ENCODE measurements at regions not wholly inside any gene's neighbourhood (a gene's known extent, or its start where the extent isn't known, plus 50 kb on each side); places are given as distances from the start of the nearest gene placed in this dataset.

DNA sequence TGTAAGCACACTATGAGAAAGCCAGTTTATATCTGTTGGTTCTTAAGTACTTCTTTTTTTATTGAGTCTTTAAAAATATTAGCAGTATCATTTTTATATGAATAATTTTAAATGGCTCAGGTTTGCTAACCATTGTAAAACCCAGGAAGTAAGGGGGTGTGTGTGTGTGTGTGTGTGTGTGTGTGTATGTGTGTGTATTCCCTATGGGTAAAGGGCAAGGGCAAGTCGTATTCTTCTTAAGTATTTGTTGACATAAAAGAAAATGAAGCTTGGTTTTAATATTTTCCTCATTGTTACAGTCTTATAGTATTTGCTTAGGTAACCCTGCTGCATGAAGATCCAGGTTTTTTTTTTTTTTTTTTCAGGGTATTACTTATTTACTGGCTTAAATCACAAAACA lies 495.0 kb upstream of the B3GALT2 start:
- Histone ChIP-seq H3K27ac (ENCODE audit: low read depth, low read length) (no peak overlapping the region), H3K9ac (ENCODE audit: low read length) (no peak overlapping the region), H3K36me3 (ENCODE audit: control insufficient read depth, insufficient read depth, low read length) (no peaks in the 10 kb centered on the region), H3K4me3 (ENCODE audit: low read length) (no peak overlapping the region), H3K27me3 (ENCODE audit: control insufficient read depth, insufficient read depth, low read length) (no peaks in the 10 kb centered on the region), H3K4me1 (ENCODE audit: control insufficient read depth, insufficient read depth, low read length) (no peaks in the 10 kb centered on the region)

DNA sequence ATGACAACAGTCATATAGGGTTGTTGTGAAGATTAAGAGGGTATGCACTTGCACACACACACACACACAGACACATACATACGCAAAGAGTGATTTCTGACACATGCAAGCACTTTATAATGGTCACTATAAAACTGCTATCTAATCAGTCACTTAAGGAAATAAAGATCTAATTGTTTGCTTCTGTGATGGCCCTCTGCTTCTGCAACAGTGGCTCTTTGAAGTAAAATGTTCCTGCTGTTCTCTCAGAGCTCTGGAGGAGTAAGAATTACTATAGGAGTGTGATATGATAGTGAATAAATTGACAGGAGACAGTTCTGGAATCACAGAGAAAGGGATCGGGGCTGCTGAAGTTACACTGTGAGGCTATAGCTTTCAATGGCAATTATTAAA lies 494.5 kb upstream of the B3GALT2 start:
- H3K27ac ChIP-seq (ENCODE audit: low read depth, low read length): no peak overlapping the region
- H3K4me1 ChIP-seq (ENCODE audit: control insufficient read depth, insufficient read depth, low read length): no peaks in the 10 kb centered on the region
- no peaks in the 10 kb centered on the region for H3K27me3 ChIP-seq (ENCODE audit: control insufficient read depth, insufficient read depth, low read length)
- no peaks in the 10 kb centered on the region for H3K36me3 ChIP-seq (ENCODE audit: control insufficient read depth, insufficient read depth, low read length)
- no peak overlapping the region for H3K4me3 ChIP-seq (ENCODE audit: low read length)
- no peak overlapping the region for H3K9ac ChIP-seq (ENCODE audit: low read length)

DNA sequence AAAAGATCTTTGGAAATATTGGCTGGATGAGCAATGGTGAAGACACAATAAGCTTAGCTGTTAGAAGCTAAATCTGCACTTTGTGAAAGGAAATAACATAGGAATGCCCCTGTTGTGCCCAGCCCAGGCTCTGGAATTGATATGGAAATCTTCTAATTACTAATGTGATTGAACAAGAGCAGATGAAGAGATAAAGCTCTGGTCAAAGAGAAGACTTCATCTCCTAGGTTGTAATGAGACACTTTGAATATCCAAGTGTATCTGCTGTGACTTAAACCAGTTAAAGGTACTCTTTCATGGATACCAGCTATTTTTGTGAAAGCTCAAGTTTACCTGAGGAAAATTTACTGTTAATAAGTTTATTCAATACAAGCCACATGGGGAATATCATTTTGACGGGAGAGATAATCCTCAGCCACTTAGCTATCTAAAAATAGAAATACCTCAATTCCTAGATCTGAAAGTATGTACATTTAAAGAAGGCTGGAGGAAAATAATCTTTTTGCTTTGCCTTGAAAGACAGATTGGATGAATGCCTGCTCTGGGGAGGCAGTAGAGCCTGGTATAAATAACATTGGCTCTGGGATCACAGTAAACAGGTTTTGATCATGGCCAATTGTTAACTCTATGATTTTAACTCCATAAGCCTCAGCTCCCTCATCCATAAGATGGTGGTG lies 494.0 kb upstream of the B3GALT2 start:
- no peaks in the 10 kb centered on the region for H3K4me1 ChIP-seq (ENCODE audit: control insufficient read depth, insufficient read depth, low read length)
- H3K27me3 ChIP-seq (ENCODE audit: control insufficient read depth, insufficient read depth, low read length): no peaks in the 10 kb centered on the region
- H3K9ac ChIP-seq (ENCODE audit: low read length): no peak overlapping the region
- no peak overlapping the region for H3K4me3 ChIP-seq (ENCODE audit: low read length)
- H3K36me3 ChIP-seq (ENCODE audit: control insufficient read depth, insufficient read depth, low read length): no peaks in the 10 kb centered on the region
- H3K27ac ChIP-seq (ENCODE audit: low read depth, low read length): no peak overlapping the region

DNA sequence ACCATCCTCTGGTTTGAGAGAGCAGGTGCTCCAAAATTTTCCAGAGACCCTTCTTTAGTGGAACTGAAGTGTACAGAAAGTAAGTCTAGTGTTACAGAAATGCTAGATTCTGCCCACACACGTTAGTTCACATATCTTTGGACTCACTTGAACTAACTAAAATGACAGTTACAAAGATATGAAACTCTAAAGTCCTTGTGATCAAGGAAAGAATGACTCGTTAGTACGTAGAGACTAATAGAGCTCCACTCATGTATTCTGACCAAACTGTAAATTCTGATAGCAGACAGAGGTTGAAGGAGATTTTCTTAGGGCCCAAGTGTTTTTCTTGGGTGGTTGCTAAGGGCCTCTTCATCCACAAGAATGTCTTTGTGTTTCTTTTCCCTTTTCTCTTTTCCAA lies 491.5 kb upstream of the B3GALT2 start:
- Histone ChIP-seq H3K27ac (ENCODE audit: low read depth, low read length) (no peak overlapping the region), H3K27me3 (ENCODE audit: control insufficient read depth, insufficient read depth, low read length) (no peaks in the 10 kb centered on the region), H3K9ac (ENCODE audit: low read length) (no peak overlapping the region), H3K4me3 (ENCODE audit: low read length) (no peak overlapping the region), H3K36me3 (ENCODE audit: control insufficient read depth, insufficient read depth, low read length) (no peaks in the 10 kb centered on the region), H3K4me1 (ENCODE audit: control insufficient read depth, insufficient read depth, low read length) (no peaks in the 10 kb centered on the region)

DNA sequence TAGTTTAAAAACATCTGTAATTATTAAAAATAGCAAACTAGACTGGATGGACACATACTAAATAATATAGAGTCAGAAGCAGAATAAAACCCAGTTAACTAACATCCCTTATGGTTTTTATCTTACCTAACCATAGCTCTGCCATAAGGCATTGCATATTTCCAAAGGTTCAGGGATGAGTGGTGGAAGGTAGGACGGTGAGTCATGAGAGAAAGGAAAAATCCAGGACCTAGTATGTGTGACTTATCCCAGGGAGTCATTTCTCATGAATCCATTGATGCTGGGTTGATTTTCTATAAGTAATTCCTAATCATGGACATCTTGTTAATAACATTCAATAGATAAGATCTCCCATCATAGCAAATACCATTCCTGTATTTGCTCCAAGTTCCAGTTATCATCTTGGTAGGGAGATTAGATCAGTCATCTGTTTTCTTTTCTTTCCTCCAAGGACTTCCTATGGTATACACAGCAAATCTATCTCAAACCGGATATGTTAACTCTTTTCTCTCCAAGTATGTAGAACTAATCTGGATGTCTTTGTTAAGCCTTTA lies 490.7 kb upstream of the B3GALT2 start:
- H3K4me3 ChIP-seq (ENCODE audit: low read length): no peak overlapping the region
- H3K27ac ChIP-seq (ENCODE audit: low read depth, low read length): no peak overlapping the region
- H3K27me3 ChIP-seq (ENCODE audit: control insufficient read depth, insufficient read depth, low read length): no peaks in the 10 kb centered on the region
- H3K9ac ChIP-seq (ENCODE audit: low read length): no peak overlapping the region
- no peaks in the 10 kb centered on the region for H3K4me1 ChIP-seq (ENCODE audit: control insufficient read depth, insufficient read depth, low read length)
- H3K36me3 ChIP-seq (ENCODE audit: control insufficient read depth, insufficient read depth, low read length): no peaks in the 10 kb centered on the region

DNA sequence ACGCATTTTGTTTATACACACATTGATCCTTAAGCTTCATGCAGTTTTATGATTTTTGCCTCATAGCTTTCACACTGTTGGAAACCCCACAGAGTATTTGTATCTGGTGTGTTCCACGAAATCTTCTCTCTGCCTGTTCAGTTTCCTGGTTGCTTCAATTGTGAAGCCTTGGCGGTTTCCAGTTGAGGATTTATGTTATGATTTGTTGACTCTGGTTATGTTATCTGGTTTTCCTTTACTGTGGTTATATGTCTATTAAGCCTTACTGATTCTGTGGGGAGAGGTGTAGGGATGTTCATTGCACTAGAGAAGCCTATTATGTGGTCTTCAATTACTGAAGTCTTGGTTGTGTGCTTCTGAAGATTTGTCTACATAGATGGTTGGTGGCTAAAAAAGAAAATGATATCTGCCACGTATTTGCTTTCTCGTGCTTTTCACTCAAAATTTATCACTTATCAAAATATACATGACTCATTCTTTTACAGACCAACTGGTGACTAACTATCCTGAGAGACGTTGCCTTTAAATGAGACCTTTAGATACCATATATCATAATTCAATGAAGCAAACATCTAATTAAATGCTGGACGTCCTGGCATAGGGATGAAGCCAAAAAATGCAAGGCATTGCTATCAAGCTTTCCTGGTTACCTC lies 488.0 kb upstream of the B3GALT2 start:
- no peaks in the 10 kb centered on the region for H3K36me3 ChIP-seq (ENCODE audit: control insufficient read depth, insufficient read depth, low read length)
- H3K27ac ChIP-seq (ENCODE audit: low read depth, low read length): no peak overlapping the region
- H3K4me1 ChIP-seq (ENCODE audit: control insufficient read depth, insufficient read depth, low read length): no peaks in the 10 kb centered on the region
- H3K4me3 ChIP-seq (ENCODE audit: low read length): no peak overlapping the region
- no peak overlapping the region for H3K9ac ChIP-seq (ENCODE audit: low read length)
- H3K27me3 ChIP-seq (ENCODE audit: control insufficient read depth, insufficient read depth, low read length): no peaks in the 10 kb centered on the region

DNA sequence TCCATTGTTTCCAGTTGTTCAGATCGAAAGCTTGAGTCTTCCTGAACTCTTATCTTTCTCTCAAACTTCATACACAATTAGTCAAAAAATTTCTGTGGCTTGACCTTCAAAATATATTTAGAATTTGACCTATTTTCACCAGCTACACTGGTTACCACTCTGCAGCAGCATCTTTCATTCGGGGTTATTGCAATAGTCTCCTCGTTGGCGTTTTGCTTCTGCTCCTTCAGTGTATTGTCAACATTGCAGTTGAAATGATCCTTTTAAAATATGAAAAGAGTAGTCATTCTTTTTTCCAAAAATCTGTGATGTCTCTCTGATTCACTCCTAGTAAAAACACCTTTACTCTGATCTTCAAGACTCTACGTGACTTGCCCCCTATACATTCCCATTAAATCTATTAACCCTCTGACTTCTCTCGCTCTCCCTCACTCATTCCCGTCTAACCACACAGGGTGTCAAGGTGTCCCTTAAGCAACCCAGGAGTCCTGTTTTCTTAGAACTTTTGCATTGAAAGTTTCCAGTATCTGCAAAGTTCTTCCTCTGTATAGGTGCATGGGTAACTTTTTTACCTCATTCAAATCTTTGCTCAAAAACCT lies 480.2 kb upstream of the B3GALT2 start:
- Histone ChIP-seq H3K4me3 (ENCODE audit: low read length) (no peak overlapping the region), H3K9ac (ENCODE audit: low read length) (no peak overlapping the region), H3K27me3 (ENCODE audit: control insufficient read depth, insufficient read depth, low read length) (no peaks in the 10 kb centered on the region), H3K36me3 (ENCODE audit: control insufficient read depth, insufficient read depth, low read length) (no peaks in the 10 kb centered on the region), H3K4me1 (ENCODE audit: control insufficient read depth, insufficient read depth, low read length) (no peaks in the 10 kb centered on the region), H3K27ac (ENCODE audit: low read depth, low read length) (no peak overlapping the region)

DNA sequence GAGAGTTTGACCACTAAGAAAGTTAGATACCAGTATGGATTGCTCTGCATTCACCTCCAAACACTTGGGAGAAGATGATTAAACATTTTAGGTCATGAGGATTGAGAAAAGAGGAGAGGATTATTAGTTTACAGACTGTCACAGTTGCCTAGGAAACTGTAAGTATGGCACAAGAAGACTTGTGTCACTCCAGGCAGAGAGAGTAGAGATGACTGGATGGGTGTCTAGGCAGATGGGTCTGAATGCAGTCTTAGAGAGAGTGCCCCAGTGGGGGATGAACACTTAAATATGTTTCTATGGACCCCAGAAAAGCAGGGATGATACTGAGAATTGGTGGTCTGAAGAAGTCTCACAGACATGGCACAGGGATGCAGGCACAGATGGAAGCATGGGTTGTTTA lies 477.6 kb upstream of the B3GALT2 start:
- H3K27me3 ChIP-seq (ENCODE audit: control insufficient read depth, insufficient read depth, low read length): no peaks in the 10 kb centered on the region
- no peak overlapping the region for H3K4me3 ChIP-seq (ENCODE audit: low read length)
- no peak overlapping the region for H3K27ac ChIP-seq (ENCODE audit: low read depth, low read length)
- H3K9ac ChIP-seq (ENCODE audit: low read length): no peak overlapping the region
- no peaks in the 10 kb centered on the region for H3K4me1 ChIP-seq (ENCODE audit: control insufficient read depth, insufficient read depth, low read length)
- H3K36me3 ChIP-seq (ENCODE audit: control insufficient read depth, insufficient read depth, low read length): no peaks in the 10 kb centered on the region

DNA sequence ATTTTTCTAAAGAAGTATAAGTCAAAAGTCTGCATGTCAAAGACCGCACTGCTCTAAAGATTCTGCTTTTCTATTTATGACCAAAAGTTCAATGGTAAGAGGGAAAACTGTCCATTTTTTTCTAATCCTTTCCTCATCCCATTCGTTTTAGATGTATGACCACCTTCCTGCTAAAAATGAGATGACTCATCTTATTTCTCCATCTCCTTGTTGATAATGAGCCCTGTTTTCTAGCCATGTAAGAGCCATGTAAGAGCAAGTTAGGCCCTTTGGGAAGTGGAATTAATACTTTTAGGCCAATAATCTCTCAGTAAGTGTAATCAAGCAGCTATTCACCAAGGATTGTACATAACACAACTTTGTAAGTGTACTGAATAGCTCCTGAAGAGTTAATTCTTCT lies 475.6 kb upstream of the B3GALT2 start:
- Histone ChIP-seq H3K36me3 (ENCODE audit: control insufficient read depth, insufficient read depth, low read length) (no peaks in the 10 kb centered on the region), H3K27ac (ENCODE audit: low read depth, low read length) (no peak overlapping the region), H3K27me3 (ENCODE audit: control insufficient read depth, insufficient read depth, low read length) (no peaks in the 10 kb centered on the region), H3K4me1 (ENCODE audit: control insufficient read depth, insufficient read depth, low read length) (no peaks in the 10 kb centered on the region), H3K4me3 (ENCODE audit: low read length) (no peak overlapping the region), H3K9ac (ENCODE audit: low read length) (no peak overlapping the region)

DNA sequence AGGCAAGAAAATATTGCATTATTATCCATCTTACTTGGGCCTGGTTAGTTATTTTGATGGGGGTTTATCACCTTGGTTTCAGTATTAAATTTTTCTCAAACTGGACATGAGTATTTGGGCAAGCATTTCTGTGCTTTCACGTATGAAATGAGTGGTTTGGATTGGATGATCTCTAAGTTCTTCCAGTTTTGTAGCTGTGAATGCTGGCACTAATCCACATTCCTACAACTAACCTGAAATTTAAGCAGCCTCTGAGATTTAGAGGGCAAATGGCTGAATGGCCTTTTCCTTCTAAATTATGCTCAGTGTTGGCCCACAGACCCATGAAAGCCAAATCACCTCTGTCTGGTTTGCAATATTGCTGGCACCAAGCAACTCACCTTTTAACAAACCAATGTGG lies 475.0 kb upstream of the B3GALT2 start:
- H3K9ac ChIP-seq (ENCODE audit: low read length): no peak overlapping the region
- no peak overlapping the region for H3K4me3 ChIP-seq (ENCODE audit: low read length)
- H3K27me3 ChIP-seq (ENCODE audit: control insufficient read depth, insufficient read depth, low read length): no peaks in the 10 kb centered on the region
- H3K4me1 ChIP-seq (ENCODE audit: control insufficient read depth, insufficient read depth, low read length): no peaks in the 10 kb centered on the region
- no peak overlapping the region for H3K27ac ChIP-seq (ENCODE audit: low read depth, low read length)
- H3K36me3 ChIP-seq (ENCODE audit: control insufficient read depth, insufficient read depth, low read length): no peaks in the 10 kb centered on the region

DNA sequence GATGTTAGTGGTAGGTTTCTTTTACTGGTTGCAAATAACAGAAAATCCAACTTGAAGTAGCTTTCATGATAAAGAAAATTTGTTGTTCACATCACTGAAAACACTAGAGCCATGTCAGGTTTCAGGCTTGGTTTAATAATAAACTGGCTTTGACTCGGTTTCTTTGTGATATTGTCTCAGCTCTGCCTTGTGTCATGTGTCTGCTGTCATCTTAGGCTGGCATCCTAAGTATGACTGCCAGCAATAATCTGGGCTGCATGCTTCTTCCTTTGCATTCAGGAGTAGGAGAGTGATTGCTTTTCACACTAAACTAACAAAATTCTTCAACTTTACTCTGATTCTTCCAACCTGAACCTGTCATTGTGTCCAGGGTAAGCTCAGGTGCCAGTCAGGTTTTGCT lies 474.0 kb upstream of the B3GALT2 start:
- H3K4me3 ChIP-seq (ENCODE audit: low read length): no peak overlapping the region
- no peaks in the 10 kb centered on the region for H3K4me1 ChIP-seq (ENCODE audit: control insufficient read depth, insufficient read depth, low read length)
- H3K27ac ChIP-seq (ENCODE audit: low read depth, low read length): no peak overlapping the region
- no peaks in the 10 kb centered on the region for H3K27me3 ChIP-seq (ENCODE audit: control insufficient read depth, insufficient read depth, low read length)
- no peaks in the 10 kb centered on the region for H3K36me3 ChIP-seq (ENCODE audit: control insufficient read depth, insufficient read depth, low read length)
- H3K9ac ChIP-seq (ENCODE audit: low read length): peak overlapping the region; percentile 4

DNA sequence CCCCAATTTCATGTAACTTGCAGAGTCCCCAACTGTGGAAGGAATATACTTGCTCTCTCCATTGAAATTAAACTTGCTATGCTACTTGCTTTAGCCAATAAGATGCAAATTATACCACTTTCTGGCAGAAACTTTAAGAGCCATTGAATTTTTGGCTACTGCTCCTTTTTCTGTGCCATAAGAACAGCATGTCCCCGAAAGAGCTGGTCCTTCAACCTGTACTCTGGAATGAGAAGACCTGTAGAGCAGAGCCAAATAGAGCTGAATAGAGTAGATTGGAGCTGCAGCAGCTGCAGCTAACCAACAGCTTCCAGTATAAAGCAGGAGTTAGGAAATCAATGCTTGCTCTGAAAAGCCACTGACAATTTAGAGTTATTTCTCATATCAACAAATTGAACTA lies 472.3 kb upstream of the B3GALT2 start:
- Histone ChIP-seq H3K36me3 (ENCODE audit: control insufficient read depth, insufficient read depth, low read length) (no peaks in the 10 kb centered on the region), H3K4me3 (ENCODE audit: low read length) (no peak overlapping the region), H3K27ac (ENCODE audit: low read depth, low read length) (no peak overlapping the region), H3K9ac (ENCODE audit: low read length) (no peak overlapping the region), H3K4me1 (ENCODE audit: control insufficient read depth, insufficient read depth, low read length) (no peaks in the 10 kb centered on the region), H3K27me3 (ENCODE audit: control insufficient read depth, insufficient read depth, low read length) (no peaks in the 10 kb centered on the region)

DNA sequence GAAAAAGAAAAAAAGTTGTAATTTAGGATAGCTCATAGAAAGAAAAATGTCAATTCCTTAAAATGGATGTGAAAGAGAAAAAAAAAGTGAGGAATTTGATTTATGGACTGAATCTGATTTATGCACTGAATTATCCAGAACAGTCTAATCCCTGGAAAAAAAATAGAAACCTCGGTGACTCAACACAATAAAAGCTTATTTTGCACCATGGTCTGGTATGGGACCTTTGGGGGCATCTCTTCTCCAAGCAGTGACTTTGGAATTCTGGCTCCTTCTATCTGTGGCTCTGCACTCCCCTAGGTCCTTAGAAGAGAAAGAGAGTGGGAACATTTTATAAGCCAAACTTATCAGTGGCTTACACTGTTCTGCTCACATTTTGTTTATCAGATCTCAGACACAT lies 471.7 kb upstream of the B3GALT2 start:
- H3K4me1 ChIP-seq (ENCODE audit: control insufficient read depth, insufficient read depth, low read length): no peaks in the 10 kb centered on the region
- H3K27ac ChIP-seq (ENCODE audit: low read depth, low read length): no peak overlapping the region
- H3K36me3 ChIP-seq (ENCODE audit: control insufficient read depth, insufficient read depth, low read length): no peaks in the 10 kb centered on the region
- no peak overlapping the region for H3K4me3 ChIP-seq (ENCODE audit: low read length)
- H3K27me3 ChIP-seq (ENCODE audit: control insufficient read depth, insufficient read depth, low read length): no peaks in the 10 kb centered on the region
- no peak overlapping the region for H3K9ac ChIP-seq (ENCODE audit: low read length)
